HepG2 (cell line): ENCODE measurements at regions not wholly inside any gene's neighbourhood (a gene's known extent, or its start where the extent isn't known, plus 50 kb on each side); places are given as distances from the start of the nearest gene placed in this dataset.
A peak's percentile ranks its signal among the peaks of the same experiment; 100 is the strongest.

ENCODE experiments used
- CENPT ChIP-seq: sonication (generic); formaldehyde crosslinking; IDR thresholded peaks from 2 replicates; pipeline ENCODE4 v1.8.0; 2022; ENCODE audit warnings: low read depth, mild to moderate bottlenecking, moderate library complexity, missing genetic modification reagents
- FOSL2 ChIP-seq: sonication (generic); formaldehyde crosslinking; IDR thresholded peaks from 2 replicates; pipeline ENCODE4 v1.4.0; 2020; ENCODE audit warnings: missing genetic modification reagents
- FOXJ3 ChIP-seq: sonication (generic); formaldehyde crosslinking; IDR thresholded peaks from 2 replicates; pipeline ENCODE4 v1.4.0; 2020; ENCODE audit warnings: missing genetic modification reagents, mild to moderate bottlenecking, borderline replicate concordance
- HDAC2 ChIP-seq: sonication (generic); formaldehyde crosslinking; IDR thresholded peaks from 2 replicates; pipeline ENCODE4 v1.4.0; 2020; ENCODE audit warnings: missing genetic modification reagents
- KDM4B ChIP-seq: sonication (generic); formaldehyde crosslinking; IDR thresholded peaks from 2 replicates; pipeline ENCODE4 v1.4.0; 2020; ENCODE audit warnings: missing genetic modification reagents
- MBNL3 ChIP-seq: fragments of 250-450 bp; sonication (Bioruptor Pico); conservative IDR thresholded peaks from 2 replicates; pipeline ENCODE4 v1.8.0; 2022; ENCODE audit warnings: mild to moderate bottlenecking, inconsistent platforms
- RAD21 ChIP-seq: fragments of 450-650 bp; formaldehyde crosslinking; IDR thresholded peaks from 2 replicates; pipeline ENCODE4 v1.5.0; 2020; ENCODE audit warnings: mild to moderate bottlenecking
- RNF2 ChIP-seq: fragments of 450-650 bp; conservative IDR thresholded peaks from 2 replicates; pipeline ENCODE4 v1.6.1; 2016; ENCODE audit warnings: low read depth
- TBX3 ChIP-seq: fragments of 450-650 bp; IDR thresholded peaks from 2 replicates; pipeline ENCODE4 v1.6.1; 2017; ENCODE audit warnings: antibody characterized with exemption, mild to moderate bottlenecking, inconsistent platforms, borderline replicate concordance
- ZNF550 ChIP-seq: sonication (generic); formaldehyde crosslinking; IDR thresholded peaks from 2 replicates; pipeline ENCODE4 v1.4.0; 2020; ENCODE audit warnings: mild to moderate bottlenecking, missing genetic modification reagents, borderline replicate concordance
- ZNF569 ChIP-seq: sonication (generic); formaldehyde crosslinking; IDR thresholded peaks from 2 replicates; pipeline ENCODE4 v1.5.0; 2020; ENCODE audit warnings: mild to moderate bottlenecking, missing genetic modification reagents, moderate library complexity, borderline replicate concordance
- ZNF614 ChIP-seq: IDR thresholded peaks from 2 replicates; pipeline ENCODE4 v1.6.1; 2018; ENCODE audit warnings: missing biosample characterization, missing genetic modification reagents, inconsistent platforms, borderline replicate concordance
- TF ChIP-seq, protein P1 (sequence below): sonication (generic); formaldehyde crosslinking; IDR thresholded peaks from 2 replicates; pipeline ENCODE4 v1.5.1; 2020; ENCODE audit warnings: mild to moderate bottlenecking, missing genetic modification reagents, borderline replicate concordance
- TF ChIP-seq, protein P2 (sequence below): sonication (generic); formaldehyde crosslinking; IDR thresholded peaks from 2 replicates; pipeline ENCODE4 v1.8.0; 2022; ENCODE audit warnings: missing genetic modification reagents, low read depth, mild to moderate bottlenecking, borderline replicate concordance
- TF ChIP-seq, protein P3 (sequence below): sonication (generic); formaldehyde crosslinking; IDR thresholded peaks from 2 replicates; pipeline ENCODE4 v1.4.0; 2020; ENCODE audit warnings: missing genetic modification reagents
- TF ChIP-seq, protein P4 (sequence below), 2 experiments: sonication (generic) in 1 of 2; formaldehyde crosslinking in 1 of 2; IDR thresholded peaks; 2 replicates each; pipeline versions ENCODE4 v1.4.0 to v1.6.1; 2016 to 2020; ENCODE audit warnings: borderline replicate concordance in 1 of 2, low read depth in 1 of 2, mild to moderate bottlenecking in 1 of 2, missing genetic modification reagents in 1 of 2
- TF ChIP-seq, protein P5 (sequence below): sonication (generic); formaldehyde crosslinking; IDR thresholded peaks from 2 replicates; pipeline ENCODE4 v1.4.0; 2020; ENCODE audit warnings: mild to moderate bottlenecking, missing genetic modification reagents, borderline replicate concordance

DNA sequence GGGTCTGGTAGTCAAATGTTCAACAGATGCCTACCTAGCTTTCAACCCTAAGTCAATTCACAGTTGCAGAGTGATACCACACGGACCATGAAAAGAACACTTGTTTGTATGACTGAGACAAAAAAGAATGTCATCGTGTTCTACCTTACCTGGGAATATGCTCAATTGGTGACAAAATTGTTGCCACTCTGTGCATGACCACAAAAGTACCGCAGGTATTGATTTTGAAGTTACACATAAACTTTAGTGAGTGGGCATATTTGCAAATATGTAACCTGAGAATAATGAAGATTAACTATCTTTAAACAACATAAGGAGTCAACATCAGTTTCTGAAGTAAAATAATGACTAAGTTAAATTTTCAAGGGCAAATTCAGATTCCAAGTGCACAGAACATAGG lies 53.4 kb upstream of the SNRPN start (continued):
- TF ChIP-seq, protein P1, sequence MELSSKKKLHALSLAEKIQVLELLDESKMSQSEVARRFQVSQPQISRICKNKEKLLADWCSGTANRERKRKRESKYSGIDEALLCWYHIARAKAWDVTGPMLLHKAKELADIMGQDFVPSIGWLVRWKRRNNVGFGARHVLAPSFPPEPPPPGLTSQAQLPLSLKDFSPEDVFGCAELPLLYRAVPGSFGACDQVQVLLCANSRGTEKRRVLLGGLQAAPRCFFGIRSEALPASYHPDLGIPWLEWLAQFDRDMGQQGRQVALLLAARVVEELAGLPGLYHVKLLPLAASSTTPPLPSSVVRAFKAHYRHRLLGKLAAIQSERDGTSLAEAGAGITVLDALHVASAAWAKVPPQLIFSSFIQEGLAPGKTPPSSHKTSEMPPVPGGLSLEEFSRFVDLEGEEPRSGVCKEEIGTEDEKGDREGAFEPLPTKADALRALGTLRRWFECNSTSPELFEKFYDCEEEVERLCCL (CRISPR knock-in tag): no peak
- peak; percentile 51; the same call in 1 of the 2 replicates for TF ChIP-seq HDAC2 (CRISPR knock-in tag)
- TF ChIP-seq KDM4B: no peak
- no peak for TF ChIP-seq MBNL3
- no peak for TF ChIP-seq RNF2
- TF ChIP-seq CENPT (CRISPR knock-in tag): no peak
- TF ChIP-seq ZNF550 (CRISPR knock-in tag): no peak
- no peak for TF ChIP-seq ZNF569
- TF ChIP-seq FOXJ3 (CRISPR knock-in tag): peak; percentile 34; the same call in 1 of the 2 replicates
- no peak for TF ChIP-seq ZNF614 (CRISPR knock-in tag)
- peak; percentile 36; the same call in 1 of the 2 replicates for TF ChIP-seq FOSL2
- TF ChIP-seq RAD21: no peak
- no peak; the same call in 1 of the 2 replicates for TF ChIP-seq TBX3
- TF ChIP-seq, protein P2, sequence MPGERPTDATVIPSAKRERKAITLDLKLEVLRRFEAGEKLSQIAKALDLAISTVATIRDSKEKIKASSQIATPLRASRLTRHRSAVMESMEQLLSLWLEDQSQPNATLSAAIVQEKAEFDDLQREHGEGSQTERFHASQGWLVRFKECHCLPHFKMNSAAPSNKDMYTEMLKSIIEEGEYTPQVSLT: no peak
- TF ChIP-seq, protein P3, sequence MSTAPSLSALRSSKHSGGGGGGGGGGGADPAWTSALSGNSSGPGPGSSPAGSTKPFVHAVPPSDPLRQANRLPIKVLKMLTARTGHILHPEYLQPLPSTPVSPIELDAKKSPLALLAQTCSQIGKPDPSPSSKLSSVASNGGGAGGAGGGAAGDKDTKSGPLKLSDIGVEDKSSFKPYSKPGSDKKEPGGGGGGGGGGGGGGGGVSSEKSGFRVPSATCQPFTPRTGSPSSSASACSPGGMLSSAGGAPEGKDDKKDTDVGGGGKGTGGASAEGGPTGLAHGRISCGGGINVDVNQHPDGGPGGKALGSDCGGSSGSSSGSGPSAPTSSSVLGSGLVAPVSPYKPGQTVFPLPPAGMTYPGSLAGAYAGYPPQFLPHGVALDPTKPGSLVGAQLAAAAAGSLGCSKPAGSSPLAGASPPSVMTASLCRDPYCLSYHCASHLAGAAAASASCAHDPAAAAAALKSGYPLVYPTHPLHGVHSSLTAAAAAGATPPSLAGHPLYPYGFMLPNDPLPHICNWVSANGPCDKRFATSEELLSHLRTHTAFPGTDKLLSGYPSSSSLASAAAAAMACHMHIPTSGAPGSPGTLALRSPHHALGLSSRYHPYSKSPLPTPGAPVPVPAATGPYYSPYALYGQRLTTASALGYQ (CRISPR knock-in tag): peak; percentile 62; the same call in 1 of the 2 replicates
- TF ChIP-seq, protein P4, sequence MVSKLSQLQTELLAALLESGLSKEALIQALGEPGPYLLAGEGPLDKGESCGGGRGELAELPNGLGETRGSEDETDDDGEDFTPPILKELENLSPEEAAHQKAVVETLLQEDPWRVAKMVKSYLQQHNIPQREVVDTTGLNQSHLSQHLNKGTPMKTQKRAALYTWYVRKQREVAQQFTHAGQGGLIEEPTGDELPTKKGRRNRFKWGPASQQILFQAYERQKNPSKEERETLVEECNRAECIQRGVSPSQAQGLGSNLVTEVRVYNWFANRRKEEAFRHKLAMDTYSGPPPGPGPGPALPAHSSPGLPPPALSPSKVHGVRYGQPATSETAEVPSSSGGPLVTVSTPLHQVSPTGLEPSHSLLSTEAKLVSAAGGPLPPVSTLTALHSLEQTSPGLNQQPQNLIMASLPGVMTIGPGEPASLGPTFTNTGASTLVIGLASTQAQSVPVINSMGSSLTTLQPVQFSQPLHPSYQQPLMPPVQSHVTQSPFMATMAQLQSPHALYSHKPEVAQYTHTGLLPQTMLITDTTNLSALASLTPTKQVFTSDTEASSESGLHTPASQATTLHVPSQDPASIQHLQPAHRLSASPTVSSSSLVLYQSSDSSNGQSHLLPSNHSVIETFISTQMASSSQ (IDR thresholded peaks at IDR 0.05; ENCODE audit: low read depth): peak; percentile 82
- TF ChIP-seq, protein P4 (CRISPR knock-in tag; IDR thresholded peaks at IDR 0.05; ENCODE audit: borderline replicate concordance): peak; percentile 73; the same call in 1 of the 2 replicates
- TF ChIP-seq, protein P5, sequence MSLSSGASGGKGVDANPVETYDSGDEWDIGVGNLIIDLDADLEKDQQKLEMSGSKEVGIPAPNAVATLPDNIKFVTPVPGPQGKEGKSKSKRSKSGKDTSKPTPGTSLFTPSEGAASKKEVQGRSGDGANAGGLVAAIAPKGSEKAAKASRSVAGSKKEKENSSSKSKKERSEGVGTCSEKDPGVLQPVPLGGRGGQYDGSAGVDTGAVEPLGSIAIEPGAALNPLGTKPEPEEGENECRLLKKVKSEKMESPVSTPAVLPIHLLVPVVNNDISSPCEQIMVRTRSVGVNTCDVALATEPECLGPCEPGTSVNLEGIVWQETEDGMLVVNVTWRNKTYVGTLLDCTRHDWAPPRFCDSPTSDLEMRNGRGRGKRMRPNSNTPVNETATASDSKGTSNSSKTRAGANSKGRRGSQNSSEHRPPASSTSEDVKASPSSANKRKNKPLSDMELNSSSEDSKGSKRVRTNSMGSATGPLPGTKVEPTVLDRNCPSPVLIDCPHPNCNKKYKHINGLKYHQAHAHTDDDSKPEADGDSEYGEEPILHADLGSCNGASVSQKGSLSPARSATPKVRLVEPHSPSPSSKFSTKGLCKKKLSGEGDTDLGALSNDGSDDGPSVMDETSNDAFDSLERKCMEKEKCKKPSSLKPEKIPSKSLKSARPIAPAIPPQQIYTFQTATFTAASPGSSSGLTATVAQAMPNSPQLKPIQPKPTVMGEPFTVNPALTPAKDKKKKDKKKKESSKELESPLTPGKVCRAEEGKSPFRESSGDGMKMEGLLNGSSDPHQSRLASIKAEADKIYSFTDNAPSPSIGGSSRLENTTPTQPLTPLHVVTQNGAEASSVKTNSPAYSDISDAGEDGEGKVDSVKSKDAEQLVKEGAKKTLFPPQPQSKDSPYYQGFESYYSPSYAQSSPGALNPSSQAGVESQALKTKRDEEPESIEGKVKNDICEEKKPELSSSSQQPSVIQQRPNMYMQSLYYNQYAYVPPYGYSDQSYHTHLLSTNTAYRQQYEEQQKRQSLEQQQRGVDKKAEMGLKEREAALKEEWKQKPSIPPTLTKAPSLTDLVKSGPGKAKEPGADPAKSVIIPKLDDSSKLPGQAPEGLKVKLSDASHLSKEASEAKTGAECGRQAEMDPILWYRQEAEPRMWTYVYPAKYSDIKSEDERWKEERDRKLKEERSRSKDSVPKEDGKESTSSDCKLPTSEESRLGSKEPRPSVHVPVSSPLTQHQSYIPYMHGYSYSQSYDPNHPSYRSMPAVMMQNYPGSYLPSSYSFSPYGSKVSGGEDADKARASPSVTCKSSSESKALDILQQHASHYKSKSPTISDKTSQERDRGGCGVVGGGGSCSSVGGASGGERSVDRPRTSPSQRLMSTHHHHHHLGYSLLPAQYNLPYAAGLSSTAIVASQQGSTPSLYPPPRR (CRISPR knock-in tag): peak; percentile 67; the same call in 1 of the 2 replicates
